Neural cell (in vitro differentiated cells): ENCODE measurements at regions not wholly inside any gene's neighbourhood (a gene's known extent, or its start where the extent isn't known, plus 50 kb on each side); places are given as distances from the start of the nearest gene placed in this dataset.

Source experiments
- CTCF ChIP-seq: fragments of 450-650 bp; IDR thresholded peaks from 2 replicates; pipeline ENCODE4 v1.5.1; 2014; ENCODE audit warnings: antibody characterized with exemption, mild to moderate bottlenecking, moderate library complexity; ENCODE audit not compliant: poor library complexity, severe bottlenecking
- EP300 ChIP-seq: fragments of 450-650 bp; conservative IDR thresholded peaks from 2 replicates; pipeline ENCODE4 v1.6.1; 2014; ENCODE audit warnings: antibody characterized with exemption, mild to moderate bottlenecking, moderate library complexity; ENCODE audit not compliant: poor library complexity, severe bottlenecking

GRCh38 chr3:10561162-10561945 lies 56.0 kb upstream of the ATP2B2 start:
- TF ChIP-seq CTCF (no peak), EP300 (no peak)
